Keratinocyte (primary cell): ENCODE measurements at regions not wholly inside any gene's neighbourhood (a gene's known extent, or its start where the extent isn't known, plus 50 kb on each side); places are given as distances from the start of the nearest gene placed in this dataset.

ENCODE experiments used
- EZH2 ChIP-seq: IDR thresholded peaks from one replicate; pipeline ENCODE4 v1.6.1; 2012; ENCODE audit warnings: inconsistent platforms, mild to moderate bottlenecking, low read length, moderate library complexity
- TF ChIP-seq, protein P1 (sequence below), 3 experiments: IDR thresholded peaks in 1 of 3; conservative IDR thresholded peaks in 1 of 3; optimal IDR thresholded peaks in 1 of 3; 2 replicates in 2 of 3; 3 replicates in 1 of 3; pipeline versions ENCODE3 to v1.5.1; 2011; ENCODE audit warnings: low read length in 3 of 3, mild to moderate bottlenecking in 3 of 3, moderate library complexity in 2 of 3, control low read depth in 1 of 3, inconsistent platforms in 1 of 3; ENCODE audit not compliant: insufficient read depth in 2 of 3; ENCODE audit errors: extremely low read depth in 1 of 3

DNA sequence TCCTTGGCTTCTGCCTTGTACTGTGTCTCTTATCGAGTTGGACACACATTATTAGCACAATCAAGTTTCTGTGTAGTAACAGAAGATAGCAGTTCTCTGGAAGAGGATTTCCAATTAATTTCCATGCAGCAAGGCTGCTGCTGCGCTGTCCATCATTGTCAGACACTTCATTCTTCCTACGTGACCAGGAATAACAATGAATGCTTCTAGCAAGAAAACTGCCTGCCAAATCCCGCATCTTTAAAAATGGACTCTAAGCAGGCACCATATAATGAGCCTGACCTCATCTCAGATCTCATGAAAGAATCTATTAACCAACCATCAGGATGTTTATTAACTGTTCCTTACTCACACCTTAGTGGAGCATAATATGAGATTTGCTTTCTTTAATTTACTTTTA, 1067.7 kb upstream of the FAM98A start:
- TF ChIP-seq, protein P1, sequence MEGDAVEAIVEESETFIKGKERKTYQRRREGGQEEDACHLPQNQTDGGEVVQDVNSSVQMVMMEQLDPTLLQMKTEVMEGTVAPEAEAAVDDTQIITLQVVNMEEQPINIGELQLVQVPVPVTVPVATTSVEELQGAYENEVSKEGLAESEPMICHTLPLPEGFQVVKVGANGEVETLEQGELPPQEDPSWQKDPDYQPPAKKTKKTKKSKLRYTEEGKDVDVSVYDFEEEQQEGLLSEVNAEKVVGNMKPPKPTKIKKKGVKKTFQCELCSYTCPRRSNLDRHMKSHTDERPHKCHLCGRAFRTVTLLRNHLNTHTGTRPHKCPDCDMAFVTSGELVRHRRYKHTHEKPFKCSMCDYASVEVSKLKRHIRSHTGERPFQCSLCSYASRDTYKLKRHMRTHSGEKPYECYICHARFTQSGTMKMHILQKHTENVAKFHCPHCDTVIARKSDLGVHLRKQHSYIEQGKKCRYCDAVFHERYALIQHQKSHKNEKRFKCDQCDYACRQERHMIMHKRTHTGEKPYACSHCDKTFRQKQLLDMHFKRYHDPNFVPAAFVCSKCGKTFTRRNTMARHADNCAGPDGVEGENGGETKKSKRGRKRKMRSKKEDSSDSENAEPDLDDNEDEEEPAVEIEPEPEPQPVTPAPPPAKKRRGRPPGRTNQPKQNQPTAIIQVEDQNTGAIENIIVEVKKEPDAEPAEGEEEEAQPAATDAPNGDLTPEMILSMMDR (optimal IDR thresholded peaks at IDR 0.05 in 1 of 3, IDR thresholded peaks at IDR 0.05 in 1 of 3, conservative IDR thresholded peaks at IDR 0.05 in 1 of 3; ENCODE audit: extremely low read depth in 1 of 3, insufficient read depth in 2 of 3, low read length in 3 of 3) = no peak
- TF ChIP-seq EZH2 = no peak
